GM18867 (cell line): ENCODE measurements at regions not wholly inside any gene's neighbourhood (a gene's known extent, or its start where the extent isn't known, plus 50 kb on each side); places are given as distances from the start of the nearest gene placed in this dataset.

Experiments used
- ATAC-seq: cut with Tn5 transposase; IDR thresholded peaks from one replicate; pipeline ENCODE4 v1.9.1; 2021; ENCODE audit warnings: mild to moderate bottlenecking, moderate library complexity; ENCODE audit not compliant: unreplicated experiment

DNA sequence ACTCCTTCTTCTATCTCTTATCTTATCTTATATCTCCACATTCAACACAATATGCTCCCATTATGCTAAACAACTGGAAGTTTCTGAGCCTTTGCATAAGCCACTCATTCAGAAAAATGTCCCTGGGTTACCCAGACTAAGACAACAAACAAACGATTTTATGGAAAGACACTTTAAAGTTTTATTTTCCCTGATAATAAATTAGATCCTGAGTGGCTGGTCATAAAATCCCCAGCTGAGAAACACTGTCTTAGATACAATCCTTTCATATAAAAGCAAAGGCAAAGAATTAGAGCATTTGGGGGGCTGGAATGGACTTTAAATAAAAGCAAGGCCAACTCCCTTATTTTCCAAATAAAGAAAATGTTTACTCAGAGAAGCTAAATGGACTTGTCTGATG lies 322.3 kb downstream of the GBE1 start:
- ATAC-seq, result no peak

DNA sequence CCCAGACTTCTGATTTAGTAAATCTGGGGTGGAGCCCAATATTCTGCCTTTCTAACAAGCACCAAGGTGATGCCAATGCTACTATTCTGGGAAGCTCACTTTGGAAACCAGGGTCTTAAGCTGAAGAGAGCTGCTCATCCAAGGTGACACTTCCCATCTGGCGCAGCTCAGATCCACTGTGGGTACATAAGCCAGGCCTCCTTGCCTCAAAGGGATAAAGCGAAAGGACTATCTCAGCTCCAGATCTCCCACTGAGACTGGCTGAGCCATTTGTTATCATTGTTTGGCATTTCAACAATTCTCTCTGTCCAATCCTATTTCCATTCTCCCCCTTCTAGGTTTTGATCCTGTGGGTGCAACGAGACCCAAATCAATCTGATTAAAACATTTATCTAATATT lies 323.8 kb downstream of the GBE1 start:
- no peak for ATAC-seq

DNA sequence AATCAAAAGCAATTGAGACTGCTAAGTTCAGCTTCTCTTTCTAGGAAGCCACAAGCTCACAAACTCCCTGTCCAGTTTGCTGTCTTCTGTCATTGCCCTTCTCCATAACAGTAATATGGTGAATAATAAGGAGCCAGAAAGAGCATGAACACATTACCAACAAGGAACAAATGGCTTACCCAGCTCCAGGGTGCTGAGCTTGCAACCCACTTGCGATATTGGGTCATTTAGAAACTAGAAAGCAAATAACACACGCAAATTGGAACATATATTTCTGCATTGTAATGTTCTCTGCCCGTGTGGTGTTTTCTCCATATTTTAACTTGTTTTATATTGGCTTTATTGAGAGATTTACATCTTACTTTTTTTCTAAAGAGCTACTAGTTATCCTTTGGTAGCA lies 325.3 kb downstream of the GBE1 start:
- peak; percentile 47 for ATAC-seq

DNA sequence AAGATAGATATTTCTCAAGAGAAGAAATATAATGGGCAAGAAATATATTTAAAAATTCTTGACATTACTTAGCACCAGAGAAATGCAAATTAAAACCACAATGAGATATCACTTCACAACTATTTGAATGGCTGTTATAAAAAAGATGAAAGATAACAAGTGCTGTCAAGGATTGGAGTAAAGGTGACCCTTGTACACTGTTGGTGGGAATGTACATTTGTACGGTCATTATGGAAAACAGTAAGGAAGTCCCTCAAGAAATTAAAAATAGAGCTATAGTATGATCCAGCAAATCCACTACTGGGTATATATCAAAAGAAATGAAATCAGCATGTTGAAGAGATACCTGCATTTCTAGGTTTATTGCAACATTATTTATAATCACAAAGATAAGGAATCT lies 326.4 kb downstream of the GBE1 start:
- ATAC-seq, result no peak

DNA sequence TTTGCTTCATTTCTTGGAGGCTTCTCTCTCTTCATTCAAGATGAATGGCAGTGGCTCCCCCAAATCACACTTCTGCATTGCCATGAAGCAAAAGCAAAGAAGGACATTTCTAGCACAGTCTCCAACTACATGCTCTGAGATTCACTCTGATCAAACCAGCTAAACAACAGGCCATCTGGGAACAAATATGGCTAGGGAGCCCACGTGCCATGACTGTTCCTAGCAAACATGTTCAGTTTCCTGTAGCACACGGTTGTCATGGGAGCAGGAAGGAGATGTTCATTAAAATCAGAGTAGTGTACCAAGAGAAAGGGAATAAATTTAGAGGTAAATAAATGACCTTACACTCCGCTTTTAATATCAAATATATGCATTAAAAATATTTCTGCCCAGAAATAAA lies 327.3 kb downstream of the GBE1 start:
- no peak for ATAC-seq

DNA sequence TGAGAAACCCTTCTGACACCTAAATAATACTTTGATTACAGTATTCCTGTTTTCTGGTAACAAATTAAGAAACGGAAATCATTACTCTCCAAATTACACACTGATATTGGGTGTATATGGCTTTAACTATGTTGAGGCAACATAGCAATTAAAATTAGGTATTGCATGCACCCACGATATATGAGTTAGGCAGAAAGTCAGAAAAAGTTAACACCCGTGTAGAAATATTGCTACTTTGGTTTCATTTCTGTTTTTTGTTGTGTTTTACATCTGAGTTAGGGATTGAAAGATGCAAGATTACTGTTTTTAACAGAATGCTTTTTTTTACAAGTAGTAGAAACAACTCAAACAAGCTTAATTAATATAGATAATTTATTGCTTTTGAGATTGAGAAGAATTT lies 327.8 kb downstream of the GBE1 start:
- peak; percentile 77 for ATAC-seq

DNA sequence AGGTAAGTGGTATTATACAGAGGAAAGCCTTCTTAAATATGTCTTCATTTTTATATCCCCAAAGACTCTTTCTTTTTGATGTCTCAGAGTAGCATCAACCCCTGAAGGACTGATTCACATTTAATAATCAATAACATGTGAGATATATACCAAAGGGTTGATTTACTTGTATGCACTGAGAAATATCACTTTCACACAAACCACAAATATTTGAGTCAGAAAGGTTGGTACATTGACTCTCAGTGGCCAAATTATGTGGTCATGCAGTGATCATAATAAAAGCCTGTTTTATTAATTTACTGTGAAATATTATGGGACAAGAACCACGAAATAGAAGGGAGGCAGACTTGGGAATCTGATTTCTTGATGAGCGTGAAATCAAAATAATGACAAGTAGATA lies 329.0 kb downstream of the GBE1 start:
- ATAC-seq, result no peak

DNA sequence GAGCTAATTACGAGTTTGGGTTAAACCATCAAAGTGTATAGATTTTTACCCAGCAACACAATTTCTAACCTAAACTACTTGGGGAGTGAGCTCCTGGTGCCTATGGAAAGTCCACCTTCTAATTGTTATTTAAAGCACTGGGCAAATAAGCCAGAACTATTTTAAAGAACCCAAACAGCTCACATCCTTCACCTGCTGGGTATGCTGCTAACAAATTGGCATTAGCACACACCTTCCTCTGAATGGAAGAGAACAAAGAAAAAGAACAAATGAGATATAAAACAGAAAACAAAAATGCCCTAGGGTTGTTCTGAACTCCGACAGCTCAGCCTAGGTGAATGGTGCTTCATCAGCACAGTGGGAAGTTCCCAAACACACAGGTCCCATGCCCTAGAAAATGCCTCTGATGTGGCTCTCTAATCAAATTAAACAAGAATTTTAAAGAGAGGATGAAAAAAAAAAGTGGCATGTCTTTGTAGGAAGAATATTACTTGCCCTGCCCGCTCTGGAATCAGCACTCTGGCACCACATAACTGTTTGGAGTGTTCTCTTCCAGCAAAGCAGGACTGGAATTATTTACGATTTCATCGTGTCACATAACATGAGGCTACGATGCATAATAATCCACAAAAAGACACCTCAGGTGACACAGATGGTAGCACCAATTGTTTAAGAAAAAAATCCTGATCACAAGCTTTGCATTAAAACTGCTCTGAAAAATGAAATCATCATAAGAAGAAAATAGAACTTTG lies 334.4 kb downstream of the GBE1 start:
- no peak for ATAC-seq

DNA sequence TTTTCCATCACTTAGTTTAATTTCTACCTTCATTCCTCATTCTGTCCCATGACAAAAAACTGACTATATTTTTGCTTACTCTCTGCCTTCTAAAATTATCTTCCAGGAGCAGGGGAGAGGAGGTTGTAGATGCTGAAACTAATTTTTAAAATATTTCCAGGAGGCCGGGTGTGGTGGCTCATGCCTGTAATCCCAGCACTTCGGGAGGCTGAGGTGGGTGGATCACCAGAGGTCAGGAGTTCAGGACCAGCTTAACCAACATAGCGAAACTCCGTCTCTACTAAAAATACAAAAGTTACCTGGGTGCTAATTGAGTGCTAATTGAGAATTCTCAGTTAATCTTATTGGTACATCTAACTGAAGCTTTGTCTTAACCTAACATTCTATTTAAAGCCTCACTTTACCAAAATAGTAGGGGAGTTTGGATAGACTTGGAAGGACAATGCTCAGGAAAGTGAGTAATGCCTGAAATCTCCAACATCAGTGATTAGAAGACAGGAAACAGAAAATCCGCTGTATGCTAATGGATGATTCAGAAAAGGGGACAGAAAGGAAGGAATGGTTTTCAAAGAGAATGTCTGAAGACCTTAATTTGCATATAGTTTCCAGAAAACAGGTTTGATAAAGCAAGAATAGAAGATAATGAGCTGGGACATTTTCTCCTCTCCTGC lies 336.1 kb downstream of the GBE1 start:
- no peak for ATAC-seq

DNA sequence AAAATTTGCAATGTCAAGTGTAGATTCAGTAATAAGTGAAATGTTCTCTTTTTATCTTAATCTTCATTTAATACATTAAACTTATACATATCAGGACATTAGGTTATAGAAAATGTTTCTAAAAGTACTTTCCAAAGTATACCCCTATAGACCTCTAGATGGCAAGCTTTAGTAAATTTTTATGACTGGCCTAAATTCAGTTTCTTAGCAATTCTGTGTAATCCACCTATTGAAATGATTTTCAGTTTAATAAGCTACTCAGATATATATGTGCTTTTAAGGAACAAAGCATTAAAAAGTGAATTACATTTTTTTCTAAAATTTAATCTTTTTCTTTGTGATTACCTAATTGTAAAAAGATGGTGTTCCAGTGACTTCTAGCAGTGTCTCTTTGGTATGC lies 342.2 kb downstream of the GBE1 start:
- peak; percentile 67 for ATAC-seq

DNA sequence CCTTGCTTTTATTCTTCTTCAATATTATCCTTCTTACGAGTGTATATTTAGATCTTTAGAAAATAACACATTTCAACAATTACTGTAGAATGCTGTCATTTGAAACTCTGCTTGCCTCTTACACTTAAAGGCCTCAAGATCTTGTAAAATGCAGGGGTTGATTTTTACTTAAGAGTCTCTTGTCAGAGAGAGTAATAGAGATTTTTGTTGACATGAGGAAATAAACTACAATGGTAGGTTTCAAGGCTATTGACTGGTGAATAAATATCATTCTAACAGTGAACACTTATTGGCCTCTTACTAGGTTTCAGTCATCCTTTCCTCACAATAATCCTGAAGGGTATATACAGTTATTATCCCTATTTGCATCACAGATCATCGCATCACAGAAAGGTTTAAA lies 344.6 kb downstream of the GBE1 start:
- no peak for ATAC-seq

DNA sequence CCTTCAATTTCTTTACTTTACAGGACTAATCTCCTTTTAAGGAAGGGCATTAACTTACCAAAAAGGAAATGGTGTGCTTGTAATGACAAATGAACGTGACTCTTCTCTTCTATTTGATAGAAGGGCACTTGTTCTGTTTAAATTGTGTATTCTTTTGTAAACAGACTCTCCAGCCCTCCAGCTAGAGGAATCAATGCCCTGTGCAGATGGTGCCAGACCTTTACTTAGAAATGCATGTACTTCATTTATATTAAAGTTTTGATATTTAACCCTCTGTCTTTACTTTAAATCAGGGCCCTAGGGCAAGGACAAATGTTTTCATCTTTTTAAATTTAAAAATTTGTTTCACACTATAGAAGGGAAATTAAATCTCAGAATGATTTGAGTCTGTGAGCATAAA lies 355.1 kb downstream of the GBE1 start:
- no peak for ATAC-seq

DNA sequence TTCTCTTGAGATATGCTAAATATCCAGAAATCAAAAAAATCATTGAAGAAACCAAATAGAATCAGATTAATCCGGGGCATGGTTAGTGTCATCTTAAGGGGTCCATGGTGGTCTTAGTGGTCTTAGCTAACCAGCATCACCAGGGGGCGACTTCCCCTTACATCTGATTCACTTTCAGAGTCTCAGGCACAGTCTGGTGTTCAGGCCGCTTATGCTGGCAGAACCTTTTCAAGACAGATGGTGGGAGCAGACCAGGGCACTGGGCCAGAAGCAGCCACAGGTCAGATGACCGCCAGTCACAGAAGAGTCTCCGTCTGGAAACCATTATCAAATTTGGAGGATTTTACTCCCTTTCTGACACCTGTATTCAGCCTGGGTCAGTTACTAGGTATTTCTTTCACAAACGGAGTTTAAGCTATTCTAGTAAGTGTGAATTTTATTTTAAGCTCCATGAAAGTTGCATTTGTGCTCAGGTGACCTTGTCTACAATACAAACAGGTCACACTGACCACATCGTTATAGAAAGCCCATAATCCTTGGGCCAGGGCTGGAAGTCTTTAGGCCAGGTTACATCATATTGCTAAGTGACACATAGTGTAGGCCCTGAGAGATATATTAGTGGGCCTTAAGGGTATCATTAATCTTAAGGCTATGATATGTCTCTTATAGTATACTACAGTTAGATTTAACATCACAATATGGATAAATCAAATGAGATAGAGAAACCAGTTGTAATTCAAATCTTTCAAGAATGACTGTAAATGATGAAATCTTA lies 365.5 kb downstream of the GBE1 start:
- ATAC-seq, result peak; percentile 71

DNA sequence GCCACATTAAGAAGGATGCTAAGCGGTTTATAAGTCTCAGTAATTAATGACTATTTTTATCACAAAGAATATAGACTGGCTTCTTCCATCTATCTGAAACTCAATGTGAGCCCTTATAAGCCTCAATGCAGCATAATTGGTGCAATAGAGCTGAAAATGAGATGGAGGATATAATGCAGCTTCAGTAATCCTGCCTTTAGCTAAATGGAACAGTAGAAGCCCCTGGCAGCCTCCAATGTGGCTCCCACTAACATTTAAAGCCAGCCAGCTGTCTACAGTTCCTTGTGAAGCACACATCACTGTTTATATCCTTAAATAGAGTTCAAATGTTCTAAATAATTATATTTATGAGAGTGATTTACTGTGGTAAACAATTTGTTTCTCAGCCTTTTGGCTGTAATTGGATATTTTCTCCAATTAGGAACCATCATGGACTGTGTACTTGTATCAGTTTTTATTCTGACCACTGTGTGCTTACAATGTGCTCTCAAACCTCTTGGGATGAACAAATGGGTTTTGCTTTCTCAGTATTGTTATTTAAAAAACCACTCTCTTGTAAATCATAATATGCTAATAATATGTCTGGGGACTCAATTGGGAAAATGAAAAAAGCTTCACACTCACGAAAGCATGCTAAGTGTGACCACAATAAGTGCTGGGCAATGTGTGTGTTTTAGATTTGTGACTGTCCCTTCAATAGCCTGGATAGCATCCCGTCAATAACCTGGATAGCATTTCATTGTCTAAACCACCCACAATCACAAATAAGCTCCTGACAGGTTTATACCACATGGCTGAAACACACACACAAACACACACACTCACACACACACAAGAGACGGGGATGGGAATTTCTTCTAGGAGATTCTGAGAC lies 366.6 kb downstream of the GBE1 start:
- no peak for ATAC-seq

DNA sequence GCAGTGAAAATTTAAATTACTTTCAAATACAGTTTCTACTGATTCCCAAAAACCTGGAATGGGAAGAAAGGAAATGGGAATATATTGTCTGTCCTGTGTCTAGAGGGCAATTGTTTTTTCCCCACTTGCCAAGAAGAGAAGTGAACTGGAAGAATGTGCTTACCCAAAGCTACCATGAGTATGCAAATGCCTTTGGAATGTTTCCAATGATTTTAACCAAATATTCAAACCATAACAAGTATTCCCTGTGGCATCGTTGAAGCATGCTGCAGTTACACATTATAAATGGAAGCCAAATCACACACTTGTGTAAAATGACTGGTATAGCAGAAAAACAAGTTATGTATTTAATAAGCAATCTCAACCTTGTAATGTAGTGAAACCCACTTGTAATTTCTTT lies 368.2 kb downstream of the GBE1 start:
- ATAC-seq, result no peak

DNA sequence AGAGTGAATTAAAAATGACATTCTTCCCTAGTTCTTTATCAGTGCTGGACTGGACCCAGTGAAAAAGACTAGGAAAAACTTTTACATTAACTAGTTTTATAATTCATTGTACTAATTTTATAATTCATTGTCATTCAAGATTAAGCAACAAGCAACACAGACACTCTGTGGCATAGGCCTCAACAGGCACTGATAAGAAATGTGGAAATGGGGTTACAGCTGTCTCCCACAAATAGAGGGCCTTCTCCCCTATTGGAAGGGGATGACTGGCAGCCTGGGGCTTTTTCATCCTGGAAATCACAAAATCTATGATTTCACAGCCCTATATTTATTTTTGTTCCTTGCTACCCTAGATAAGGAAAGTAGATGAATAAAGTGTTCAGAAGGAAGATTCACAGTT lies 370.6 kb downstream of the GBE1 start:
- no peak for ATAC-seq

DNA sequence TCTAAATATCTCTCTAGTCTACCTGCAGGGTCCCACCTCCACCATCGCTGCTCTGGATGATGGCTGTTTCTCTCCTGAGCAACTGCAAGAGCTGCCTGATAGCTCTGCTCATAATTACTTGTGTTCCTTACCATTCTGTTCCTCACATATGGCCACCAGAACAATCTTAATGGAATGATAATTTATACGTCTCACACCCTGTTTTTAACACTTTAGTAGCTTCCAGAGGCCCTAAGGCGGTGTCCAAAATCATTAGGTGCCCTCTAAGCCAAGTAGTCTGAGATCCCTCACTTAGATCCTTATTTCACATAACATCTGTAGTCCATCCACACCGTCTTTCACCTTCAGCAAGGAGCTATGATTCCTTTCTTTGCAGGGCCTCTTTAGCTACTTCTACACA lies 373.3 kb downstream of the GBE1 start:
- no peak for ATAC-seq

DNA sequence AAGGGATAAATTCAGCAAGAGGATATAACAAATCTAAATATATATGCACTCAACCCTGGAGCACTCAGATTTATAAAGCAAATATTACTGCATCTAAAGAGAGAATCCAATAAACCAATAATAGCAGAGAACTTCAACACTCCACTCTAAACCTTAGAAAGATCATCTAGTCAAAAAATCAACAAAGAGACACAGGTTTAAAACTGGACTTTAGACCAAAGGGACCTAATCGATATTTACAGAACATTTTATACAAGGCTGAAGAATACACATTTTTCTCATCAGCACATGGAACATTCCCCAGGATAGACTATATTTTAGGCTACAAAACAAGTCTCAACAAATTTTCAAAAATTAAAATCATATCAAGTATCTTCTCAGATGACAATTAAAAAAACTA lies 379.0 kb downstream of the GBE1 start:
- ATAC-seq, result no peak

DNA sequence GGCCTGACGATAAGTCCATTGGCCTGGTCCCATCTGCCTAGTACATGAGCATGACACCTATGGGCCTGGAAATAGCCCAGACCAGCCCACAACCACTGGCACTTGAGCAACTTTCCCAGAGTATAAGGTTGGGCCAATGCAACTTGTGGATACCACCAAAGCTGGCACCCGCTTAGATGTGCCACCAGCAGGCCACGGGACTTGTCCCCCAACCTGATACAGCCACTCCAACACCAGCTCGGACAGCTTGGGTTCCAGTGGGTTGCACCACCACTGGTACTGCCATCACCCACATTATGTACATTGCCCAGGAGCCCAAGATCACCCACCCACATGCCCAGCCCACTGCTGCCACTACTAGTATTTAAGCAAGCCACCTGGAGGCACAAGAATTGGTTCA lies 381.2 kb downstream of the GBE1 start:
- ATAC-seq, result no peak

DNA sequence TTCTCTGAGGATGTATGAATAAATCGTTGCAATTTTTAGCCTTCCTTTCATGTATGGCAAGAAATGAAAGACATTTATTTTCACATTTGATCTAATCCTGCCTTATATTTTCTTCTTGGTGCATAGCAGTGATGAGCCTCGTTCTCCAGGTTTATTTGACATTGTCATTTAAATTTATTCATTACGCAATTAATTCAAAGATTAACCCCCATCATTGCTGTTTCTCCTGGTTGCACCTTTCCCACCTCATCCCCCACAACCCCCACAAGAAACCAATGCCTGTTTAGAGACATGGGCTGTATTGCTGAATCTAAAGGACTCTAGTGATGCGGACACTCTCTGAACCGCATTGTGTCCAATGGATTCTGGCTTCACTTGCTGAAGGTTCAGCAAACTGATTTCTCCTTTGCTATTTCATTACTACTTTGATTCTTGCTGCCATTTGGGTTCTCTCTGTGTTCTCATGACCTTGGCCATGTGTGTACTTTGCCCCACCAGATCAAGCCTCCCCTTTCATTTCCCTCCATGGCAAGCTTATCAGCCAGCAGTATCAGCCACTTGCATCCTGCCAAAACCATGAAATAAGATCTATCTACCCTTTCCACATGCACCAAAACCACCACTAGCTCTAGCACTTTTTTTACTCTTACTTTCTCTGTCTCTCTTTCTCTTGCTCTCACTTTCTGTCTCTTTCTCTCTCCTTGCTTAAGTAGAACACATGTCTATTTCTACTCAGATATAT lies 382.7 kb downstream of the GBE1 start:
- no peak for ATAC-seq
